Spinal cord (tissue), 9 donors: ENCODE measurements at regions not wholly inside any gene's neighbourhood (a gene's known extent, or its start where the extent isn't known, plus 50 kb on each side); places are given as distances from the start of the nearest gene placed in this dataset.

Experiments
- DNase-seq, 6 donors: peaks; one replicate each; pipeline versions ENCODE4 v3.0.0 to v3.0.0-alpha.2; 2013 to 2015; ENCODE audit warnings: low spot score in 6 of 6, low read depth in 4 of 6
- H3K27ac ChIP-seq: one replicate; pipeline ENCODE4 v1.5.1; 2013; ENCODE audit warnings: low read depth, low read length, control low read depth
- H3K27me3 ChIP-seq: one replicate; pipeline ENCODE4 v1.6.1; 2013; ENCODE audit warnings: low read length; ENCODE audit not compliant: control insufficient read depth, insufficient read depth
- H3K36me3 ChIP-seq: one replicate; pipeline ENCODE4 v1.6.1; 2013; ENCODE audit warnings: low read length; ENCODE audit not compliant: control insufficient read depth, insufficient read depth
- H3K4me1 ChIP-seq: one replicate; pipeline ENCODE4 v1.6.1; 2013; ENCODE audit warnings: low read length; ENCODE audit not compliant: control insufficient read depth, insufficient read depth
- H3K4me3 ChIP-seq: one replicate; pipeline ENCODE4 v1.5.1; 2013; ENCODE audit warnings: low read depth, low read length, control low read depth
- H3K9me3 ChIP-seq: one replicate; pipeline ENCODE4 v1.6.1; 2013; ENCODE audit warnings: low read length; ENCODE audit not compliant: control insufficient read depth, insufficient read depth
- WGBS: methylation state at CpG from one replicate; pipeline ENCODE4 v1.1.5; 2013; ENCODE audit warnings: missing lambda C conversion rate; ENCODE audit not compliant: insufficient coverage; 5-methylcytosine and 5-hydroxymethylcytosine counted together
- donor health status: healthy.

DNA sequence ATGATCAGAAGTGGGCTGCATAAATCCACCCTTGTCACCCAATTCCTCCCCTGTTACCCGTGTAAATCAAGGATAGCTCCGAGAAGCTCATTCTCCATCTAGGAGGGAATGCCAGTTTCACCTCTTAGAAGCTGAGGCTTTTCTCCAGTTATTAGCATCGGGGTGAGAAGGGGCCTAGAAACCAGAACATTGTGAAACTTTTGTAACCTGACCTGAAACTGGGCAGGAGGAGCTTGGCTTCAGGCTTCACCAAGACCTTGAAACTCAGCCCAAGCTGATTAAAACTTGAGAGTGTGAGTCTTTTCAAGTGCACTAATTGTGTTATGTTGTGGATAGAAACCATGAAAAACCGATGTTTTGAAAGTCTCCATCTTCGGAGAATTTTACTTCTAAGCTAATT, 103.1 kb downstream of the BMP2 start:
- no peak for DNase-seq
- Histone ChIP-seq H3K36me3 (no peaks in the 10 kb centered on the region), H3K9me3 (no peaks in the 10 kb centered on the region), H3K27me3 (no peaks in the 10 kb centered on the region), H3K27ac (no peak overlapping the region), H3K4me3 (no peak overlapping the region), H3K4me1 (peaks cover 4% of the 10 kb centered on the region)
- 50% methylated on average over 1 of the region's 5 CpGs for WGBS

DNA sequence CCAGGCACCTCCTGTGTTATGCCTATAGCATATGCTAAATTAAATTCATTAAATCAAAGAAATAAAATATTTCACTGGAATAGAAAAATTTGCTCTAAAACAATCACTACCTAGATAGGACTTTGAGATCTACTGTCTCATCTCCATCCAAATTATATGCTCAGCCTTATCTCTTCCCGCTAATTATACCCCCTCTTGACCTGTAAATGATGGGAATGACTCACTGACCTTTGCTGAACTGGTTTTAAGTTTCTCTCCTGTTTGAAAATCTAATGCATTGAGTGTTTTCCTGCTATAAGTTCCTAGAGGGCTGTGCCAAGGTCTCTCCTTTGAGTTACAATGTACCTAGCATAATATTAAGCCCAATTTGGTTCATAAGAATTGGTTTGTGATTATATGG, 110.1 kb downstream of the BMP2 start:
- no peaks in the 10 kb centered on the region for H3K4me1 ChIP-seq
- no peak for DNase-seq
- WGBS: no CpG with 5 or more reads among the region's 1 CpG
- no peak overlapping the region for H3K4me3 ChIP-seq
- no peak overlapping the region for H3K27ac ChIP-seq
- no peaks in the 10 kb centered on the region for H3K27me3 ChIP-seq
- no peaks in the 10 kb centered on the region for H3K36me3 ChIP-seq
- H3K9me3 ChIP-seq: no peaks in the 10 kb centered on the region

DNA sequence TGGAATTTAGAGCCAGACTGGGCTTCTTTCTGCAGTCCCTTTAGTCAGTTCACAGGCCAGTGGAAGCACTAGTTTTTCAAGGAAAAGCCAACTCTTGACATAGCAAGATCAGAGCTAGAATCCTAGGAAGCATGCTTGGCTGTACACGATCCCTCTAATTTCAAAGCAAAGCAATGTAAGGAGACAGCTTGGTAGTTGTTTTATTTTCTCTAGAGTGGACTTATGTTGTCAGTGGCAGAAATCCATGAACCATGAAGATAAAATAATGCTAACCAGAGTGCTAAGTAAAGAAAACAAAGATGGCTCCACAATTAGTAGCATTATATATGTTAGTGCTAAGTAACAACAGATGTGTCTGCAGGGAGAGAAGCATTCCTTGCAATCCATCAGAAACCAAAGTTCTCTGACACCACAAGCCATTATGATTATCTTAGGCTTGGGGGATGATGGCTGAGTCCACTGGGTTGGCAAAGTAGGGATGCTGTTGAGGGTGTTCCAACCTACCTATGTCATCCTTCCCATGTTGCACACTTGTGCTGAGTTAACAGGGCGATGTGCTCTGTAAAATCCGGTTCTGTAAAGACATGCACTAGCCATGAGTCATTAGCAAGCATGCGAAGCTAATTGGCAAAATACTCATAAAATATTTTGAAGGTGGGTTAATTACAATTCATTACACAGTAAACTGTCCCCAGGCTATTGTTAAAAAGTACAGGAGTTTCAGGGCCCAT, 115.2 kb downstream of the BMP2 start:
- Histone ChIP-seq H3K9me3 (no peaks in the 10 kb centered on the region), H3K4me1 (peaks cover 3% of the 10 kb centered on the region), H3K27me3 (no peaks in the 10 kb centered on the region), H3K4me3 (no peak overlapping the region), H3K27ac (no peak overlapping the region), H3K36me3 (no peaks in the 10 kb centered on the region)
- peak in 1 of 6 donors; percentile 64 for DNase-seq
- WGBS: 67% methylated on average over 1 of the region's 4 CpGs

DNA sequence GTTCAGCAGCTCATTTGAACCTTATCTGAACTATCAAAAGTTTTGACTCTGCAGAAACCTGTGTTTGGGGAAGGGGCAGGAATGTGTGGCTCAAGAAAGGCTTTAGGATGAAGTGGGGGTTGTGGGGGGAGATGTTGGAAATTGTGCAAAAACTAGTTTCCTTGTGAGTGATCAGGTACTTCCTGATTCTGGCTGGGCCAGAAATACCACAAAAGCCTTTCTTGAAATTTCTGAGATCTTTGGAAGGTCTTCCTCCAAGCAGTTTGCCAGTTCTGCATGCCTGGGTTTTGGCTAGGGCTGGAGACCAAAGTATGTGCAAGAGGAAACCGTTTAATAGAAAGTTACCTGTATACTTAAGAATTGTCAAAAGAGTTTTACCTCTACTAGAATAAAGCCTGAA, 116.6 kb downstream of the BMP2 start:
- H3K27me3 ChIP-seq: no peaks in the 10 kb centered on the region
- no peaks in the 10 kb centered on the region for H3K36me3 ChIP-seq
- H3K9me3 ChIP-seq: no peaks in the 10 kb centered on the region
- H3K4me1 ChIP-seq: peaks cover 3% of the 10 kb centered on the region
- no CpG with 5 or more reads among the region's 1 CpG for WGBS
- DNase-seq: no peak
- H3K4me3 ChIP-seq: no peak overlapping the region
- H3K27ac ChIP-seq: no peak overlapping the region

DNA sequence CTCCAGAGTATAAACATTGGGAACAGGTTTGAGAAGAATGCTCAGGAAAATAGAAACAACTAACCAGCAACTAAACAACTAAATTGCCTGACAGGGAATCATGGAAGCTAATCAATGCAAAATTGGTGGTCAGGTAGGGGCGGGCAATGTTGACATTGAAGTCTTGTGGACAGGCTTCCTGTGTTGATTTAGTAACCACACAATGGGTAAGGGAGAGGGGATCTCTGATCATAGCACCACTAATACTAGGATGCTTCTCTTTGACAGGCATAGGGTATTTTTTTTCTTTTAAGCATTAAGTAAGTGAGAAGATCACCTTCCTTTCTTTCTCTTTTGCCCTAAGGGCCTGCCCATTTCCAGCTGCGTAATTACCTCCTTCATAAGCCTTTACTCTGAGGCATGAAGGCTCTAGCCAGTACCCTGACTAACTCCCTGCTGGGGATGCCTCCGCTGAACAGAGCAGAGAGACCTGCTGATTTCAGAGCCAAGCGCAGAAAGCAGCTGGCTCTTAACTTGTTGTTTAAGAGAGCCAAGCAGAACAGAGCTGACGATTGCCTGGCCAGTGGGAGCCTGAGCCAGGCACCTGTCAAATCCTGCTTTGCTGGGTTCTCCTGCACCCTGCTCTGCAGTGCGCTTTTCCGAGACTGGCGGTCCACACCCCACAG, 118.7 kb downstream of the BMP2 start:
- WGBS: 37% methylated on average over 7 of the region's 8 CpGs
- Histone ChIP-seq H3K9me3 (no peaks in the 10 kb centered on the region), H3K27me3 (no peaks in the 10 kb centered on the region), H3K36me3 (no peaks in the 10 kb centered on the region), H3K4me3 (no peak overlapping the region), H3K27ac (no peak overlapping the region), H3K4me1 (peaks cover 3% of the 10 kb centered on the region)
- peak in 2 of 6 donors; percentile 63 to 64 for DNase-seq

DNA sequence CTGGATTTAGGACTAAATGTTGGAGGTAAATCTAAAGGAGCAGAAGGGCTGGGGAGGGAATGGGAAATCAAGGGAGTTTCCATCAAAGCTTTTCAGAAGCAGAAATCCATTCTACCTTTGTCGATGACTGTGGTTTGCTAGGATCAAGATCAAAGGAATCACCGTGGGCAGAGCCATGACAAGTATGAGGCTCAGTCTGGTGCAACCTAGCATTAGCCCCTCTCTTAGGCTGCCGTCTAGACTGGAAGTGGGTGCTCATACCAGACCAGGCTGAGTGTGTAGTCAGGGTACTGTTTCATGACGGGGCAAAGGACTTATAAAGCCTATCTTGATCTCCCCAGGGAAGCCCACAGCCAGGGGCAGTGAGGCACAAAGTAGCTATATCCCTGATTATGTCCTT, 120.5 kb downstream of the BMP2 start:
- peaks cover 3% of the 10 kb centered on the region for H3K4me1 ChIP-seq
- H3K4me3 ChIP-seq: no peak overlapping the region
- H3K36me3 ChIP-seq: no peaks in the 10 kb centered on the region
- H3K27ac ChIP-seq: no peak overlapping the region
- no peaks in the 10 kb centered on the region for H3K27me3 ChIP-seq
- DNase-seq: no peak
- no peaks in the 10 kb centered on the region for H3K9me3 ChIP-seq
- 80% methylated on average over 4 of the region's 4 CpGs for WGBS

DNA sequence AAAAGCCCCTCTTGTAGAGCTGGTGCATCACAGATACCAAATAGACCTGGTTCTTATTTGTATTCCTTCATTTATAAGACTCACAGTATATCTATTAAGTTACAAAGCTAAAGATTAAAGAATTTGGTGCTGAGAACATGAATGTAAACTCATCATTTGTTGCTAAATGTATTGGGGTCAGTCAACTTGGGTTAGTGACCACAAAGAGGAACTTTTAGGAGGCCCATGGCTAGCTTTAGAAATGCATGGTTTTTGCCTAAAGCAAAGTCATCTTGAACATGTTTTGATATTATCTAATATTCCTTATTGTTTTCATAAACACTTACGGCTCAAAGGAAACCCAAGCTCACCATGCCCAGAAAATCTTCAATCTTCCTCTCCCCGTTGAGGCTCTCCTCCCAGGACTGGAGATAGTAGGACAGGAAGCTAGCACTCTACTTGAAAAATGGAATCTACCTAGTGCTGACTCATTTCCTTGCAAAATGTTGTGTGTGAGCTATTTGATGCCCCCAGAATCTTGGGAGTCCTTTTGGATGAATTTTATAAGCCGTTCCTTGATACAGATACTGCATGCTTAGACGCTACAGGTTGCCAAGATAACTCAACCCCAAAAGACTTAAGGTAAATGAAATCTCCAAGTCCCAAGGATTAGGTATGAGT, 121.4 kb downstream of the BMP2 start:
- H3K27ac ChIP-seq: no peak overlapping the region
- no peaks in the 10 kb centered on the region for H3K36me3 ChIP-seq
- no CpG with 5 or more reads among the region's 4 CpGs for WGBS
- no peaks in the 10 kb centered on the region for H3K9me3 ChIP-seq
- no peak for DNase-seq
- peaks cover 3% of the 10 kb centered on the region for H3K4me1 ChIP-seq
- no peak overlapping the region for H3K4me3 ChIP-seq
- no peaks in the 10 kb centered on the region for H3K27me3 ChIP-seq

DNA sequence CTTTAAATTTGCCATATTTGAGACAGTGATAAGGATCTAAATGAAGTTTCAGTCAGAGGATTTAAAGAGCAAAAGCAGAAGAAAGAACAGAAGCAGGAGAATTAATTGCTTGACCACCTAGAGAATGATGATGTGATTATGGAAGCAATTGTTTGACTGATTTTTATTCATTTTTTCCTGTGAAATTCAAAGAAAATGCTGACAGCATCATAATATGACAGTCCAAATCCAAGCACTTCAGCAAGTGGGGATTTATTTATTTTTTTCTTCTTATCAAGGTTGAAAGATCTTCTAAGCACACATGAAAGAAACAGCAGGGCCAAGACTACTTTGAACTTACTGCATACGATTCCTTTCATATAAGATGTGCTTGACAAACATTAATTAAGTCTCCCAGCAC, 125.2 kb downstream of the BMP2 start:
- Histone ChIP-seq H3K4me3 (no peak overlapping the region), H3K9me3 (no peaks in the 10 kb centered on the region), H3K27ac (no peak overlapping the region), H3K4me1 (no peaks in the 10 kb centered on the region), H3K36me3 (no peaks in the 10 kb centered on the region), H3K27me3 (no peaks in the 10 kb centered on the region)
- DNase-seq: no peak
- no CpG with 5 or more reads among the region's 1 CpG for WGBS

DNA sequence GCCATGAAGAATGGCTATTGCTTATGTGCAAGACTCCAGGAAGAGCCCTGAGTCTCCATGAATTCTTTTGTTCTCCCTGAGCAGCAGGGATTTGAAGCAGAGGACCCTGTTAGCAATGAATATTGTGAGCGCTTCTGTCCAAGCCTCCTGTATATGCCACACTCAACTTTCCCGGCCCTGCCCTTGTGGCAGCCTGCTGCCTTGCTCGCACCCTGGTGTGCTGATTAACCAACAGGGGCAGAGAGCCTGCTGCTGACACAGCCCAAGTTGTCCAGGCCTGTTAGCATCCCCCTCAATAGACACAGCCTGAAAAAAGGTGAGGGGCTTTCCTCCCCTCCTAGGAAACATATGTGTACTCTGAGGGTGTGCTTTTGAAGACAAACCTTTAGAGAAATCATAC, 131.4 kb downstream of the BMP2 start:
- no peak for DNase-seq
- no peak overlapping the region for H3K27ac ChIP-seq
- 51% methylated on average over 2 of the region's 3 CpGs for whole genome bisulfite sequencing

DNA sequence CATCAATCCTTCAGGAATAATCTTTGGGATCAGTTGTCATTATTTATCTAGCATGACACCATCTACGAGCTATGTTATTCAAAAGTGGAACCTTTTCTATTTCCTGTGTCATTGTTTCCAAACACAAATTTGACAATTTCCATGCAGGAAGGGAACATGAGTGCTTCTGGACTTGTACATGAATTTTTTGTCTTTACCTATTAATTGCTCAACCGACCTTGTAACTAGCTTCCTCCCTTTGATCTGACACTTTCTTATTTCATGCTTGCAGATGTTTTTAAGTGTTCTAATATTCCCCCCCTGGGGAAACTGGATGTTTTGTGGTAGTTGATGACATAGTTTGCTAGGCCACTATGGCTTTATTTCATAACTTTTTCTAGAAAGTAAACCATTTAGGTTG, 139.4 kb downstream of the BMP2 start:
- Histone ChIP-seq H3K27ac (no peak overlapping the region), H3K4me3 (no peak overlapping the region), H3K4me1 (no peaks in the 10 kb centered on the region), H3K36me3 (no peaks in the 10 kb centered on the region), H3K9me3 (no peaks in the 10 kb centered on the region), H3K27me3 (no peaks in the 10 kb centered on the region)
- no CpG with 5 or more reads among the region's 2 CpGs for WGBS
- no peak for DNase-seq

More for the DNA sequence above, 131.4 kb downstream of the BMP2 start:
- no peaks in the 10 kb centered on the region for H3K4me1 ChIP-seq
- no peaks in the 10 kb centered on the region for H3K9me3 ChIP-seq
- no peaks in the 10 kb centered on the region for H3K27me3 ChIP-seq
- H3K4me3 ChIP-seq: no peak overlapping the region
- H3K36me3 ChIP-seq: no peaks in the 10 kb centered on the region
